ENCODE measurements at regions not wholly inside any gene's neighbourhood (a gene's known extent, or its start where the extent isn't known, plus 50 kb on each side); places are given as distances from the start of the nearest gene placed in this dataset.
"Not testable (repeated sequence)": the region's sequence is repeated elsewhere in the genome, so short reads cannot be mapped to it uniquely, and the experiment has no call there.

DNA sequence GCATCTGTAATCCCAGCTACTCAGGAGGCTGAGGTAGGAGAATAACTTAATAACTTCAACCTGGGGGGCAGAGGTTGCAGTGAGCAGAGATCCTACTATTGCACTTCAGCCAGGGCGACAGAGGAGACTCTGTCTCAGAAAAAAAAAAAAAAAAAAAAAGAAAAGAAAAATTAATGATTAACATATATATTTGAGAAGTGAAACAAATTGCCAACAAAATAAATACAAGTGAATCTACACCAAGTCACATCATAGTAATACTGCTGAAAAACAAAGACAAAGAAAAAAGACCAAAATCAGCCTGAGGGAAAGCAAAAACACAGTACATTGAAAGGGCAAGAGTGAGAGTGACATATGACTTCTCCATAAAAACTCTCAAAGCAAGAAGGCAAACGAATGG is 123.7 kb downstream of the CASP12 start:
- no peaks in the 10 kb centered on the region for H3K9me3 ChIP-seq (ENCODE audit: insufficient read depth, low read length, severe bottlenecking)
- H3K27ac ChIP-seq (ENCODE audit: low read length), result no peak overlapping the region
- peaks cover 9% of the 10 kb centered on the region for H3K4me1 ChIP-seq (ENCODE audit: insufficient read depth, low read length)
- no peak overlapping the region for H2AFZ ChIP-seq (ENCODE audit: low read depth, low read length)
- DNase-seq (no peak), ATAC-seq (ENCODE audit: insufficient read depth, low read depth) (no peak)
- H3K36me3 ChIP-seq (ENCODE audit: insufficient read depth, low read length), result no peaks in the 10 kb centered on the region
- no peaks in the 10 kb centered on the region for H3K79me2 ChIP-seq (ENCODE audit: insufficient read depth, low read length)
- no peak overlapping the region for H3K9ac ChIP-seq (ENCODE audit: low read depth, low read length)
- no peak overlapping the region for H3K4me3 ChIP-seq (ENCODE audit: low read depth in 1 of 2, low read length in 2 of 2)
- no peaks in the 10 kb centered on the region for H4K20me1 ChIP-seq (ENCODE audit: insufficient read depth, low read length)
- no peaks in the 10 kb centered on the region for H3K27me3 ChIP-seq (ENCODE audit: insufficient read depth, low read length, poor library complexity)
- TF ChIP-seq, protein P1, sequence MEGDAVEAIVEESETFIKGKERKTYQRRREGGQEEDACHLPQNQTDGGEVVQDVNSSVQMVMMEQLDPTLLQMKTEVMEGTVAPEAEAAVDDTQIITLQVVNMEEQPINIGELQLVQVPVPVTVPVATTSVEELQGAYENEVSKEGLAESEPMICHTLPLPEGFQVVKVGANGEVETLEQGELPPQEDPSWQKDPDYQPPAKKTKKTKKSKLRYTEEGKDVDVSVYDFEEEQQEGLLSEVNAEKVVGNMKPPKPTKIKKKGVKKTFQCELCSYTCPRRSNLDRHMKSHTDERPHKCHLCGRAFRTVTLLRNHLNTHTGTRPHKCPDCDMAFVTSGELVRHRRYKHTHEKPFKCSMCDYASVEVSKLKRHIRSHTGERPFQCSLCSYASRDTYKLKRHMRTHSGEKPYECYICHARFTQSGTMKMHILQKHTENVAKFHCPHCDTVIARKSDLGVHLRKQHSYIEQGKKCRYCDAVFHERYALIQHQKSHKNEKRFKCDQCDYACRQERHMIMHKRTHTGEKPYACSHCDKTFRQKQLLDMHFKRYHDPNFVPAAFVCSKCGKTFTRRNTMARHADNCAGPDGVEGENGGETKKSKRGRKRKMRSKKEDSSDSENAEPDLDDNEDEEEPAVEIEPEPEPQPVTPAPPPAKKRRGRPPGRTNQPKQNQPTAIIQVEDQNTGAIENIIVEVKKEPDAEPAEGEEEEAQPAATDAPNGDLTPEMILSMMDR (IDR thresholded peaks at IDR 0.05; ENCODE audit: borderline replicate concordance, extremely low read depth, low read length, poor library complexity, severe bottlenecking), result no peak
- TF ChIP-seq EZH2 (IDR thresholded peaks at IDR 0.05; ENCODE audit: borderline replicate concordance, low read depth, low read length, severe bottlenecking), result no peak
- H3K4me2 ChIP-seq (ENCODE audit: insufficient read depth, low read length), result no peak overlapping the region

DNA sequence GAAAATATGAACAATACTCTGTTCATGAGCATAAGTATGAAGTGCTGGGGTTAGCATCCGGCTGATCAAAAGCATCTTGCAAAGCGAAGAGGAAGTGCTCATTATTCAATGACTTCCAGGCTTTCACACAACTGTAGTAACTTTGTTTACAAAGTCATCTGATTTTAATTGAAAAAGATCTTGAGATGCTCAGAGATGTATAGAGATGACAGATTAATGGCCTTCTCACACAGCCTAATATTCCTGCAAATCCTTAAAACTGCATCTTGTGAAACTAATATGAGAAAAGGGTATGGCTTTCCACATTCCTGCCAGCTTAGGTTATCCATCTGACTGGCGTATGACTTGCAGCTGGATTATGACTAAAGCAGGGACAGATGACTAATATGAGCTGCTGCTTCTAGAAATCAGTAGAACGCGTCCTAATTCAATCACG is 125.4 kb downstream of the CASP12 start:
- TF ChIP-seq, protein P1 (IDR thresholded peaks at IDR 0.05; ENCODE audit: borderline replicate concordance, extremely low read depth, low read length, poor library complexity, severe bottlenecking), result no peak
- no peak for TF ChIP-seq EZH2 (IDR thresholded peaks at IDR 0.05; ENCODE audit: borderline replicate concordance, low read depth, low read length, severe bottlenecking)
- Histone ChIP-seq H3K27ac (ENCODE audit: low read length) (peak overlapping the region; percentile 3; the same call in 1 of the 2 replicates), H3K9ac (ENCODE audit: low read depth, low read length) (no peak overlapping the region), H3K79me2 (ENCODE audit: insufficient read depth, low read length) (no peaks in the 10 kb centered on the region), H3K36me3 (ENCODE audit: insufficient read depth, low read length) (no peaks in the 10 kb centered on the region), H3K27me3 (ENCODE audit: insufficient read depth, low read length, poor library complexity) (no peaks in the 10 kb centered on the region), H2AFZ (ENCODE audit: low read depth, low read length) (peak overlapping the region; percentile 15; the same call in 1 of the 2 replicates), H4K20me1 (ENCODE audit: insufficient read depth, low read length) (no peaks in the 10 kb centered on the region), H3K9me3 (ENCODE audit: insufficient read depth, low read length, severe bottlenecking) (no peaks in the 10 kb centered on the region), H3K4me1 (ENCODE audit: insufficient read depth, low read length) (peaks cover 9% of the 10 kb centered on the region), H3K4me3 (ENCODE audit: low read depth in 1 of 2, low read length in 2 of 2) (no peak overlapping the region), H3K4me2 (ENCODE audit: insufficient read depth, low read length) (no peak overlapping the region)
- ATAC-seq (ENCODE audit: insufficient read depth, low read depth) (peak; percentile 74), DNase-seq (no peak)

DNA sequence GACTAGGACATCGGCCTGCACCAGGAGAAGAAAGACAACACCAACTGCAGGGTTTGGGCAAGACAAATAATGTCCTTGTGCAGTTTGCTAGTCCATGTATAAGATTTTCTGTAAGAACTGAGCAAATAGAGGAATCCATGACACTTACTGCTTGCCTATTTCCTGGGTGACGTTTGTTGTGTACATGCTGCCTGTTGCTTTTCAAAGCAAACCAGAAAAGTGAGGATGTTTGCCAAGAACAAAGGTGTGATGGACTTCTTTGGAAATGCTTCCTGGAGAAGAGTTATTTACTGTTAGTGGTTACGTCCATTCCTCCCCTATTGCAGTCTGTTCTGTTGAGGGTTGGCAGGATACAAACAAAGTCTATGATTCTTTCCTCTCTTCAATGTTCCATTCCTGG is 126.5 kb downstream of the CASP12 start:
- Histone ChIP-seq H3K4me3 (ENCODE audit: low read depth in 1 of 2, low read length in 2 of 2) (no peak overlapping the region), H3K79me2 (ENCODE audit: insufficient read depth, low read length) (no peaks in the 10 kb centered on the region), H3K4me2 (ENCODE audit: insufficient read depth, low read length) (no peak overlapping the region), H3K36me3 (ENCODE audit: insufficient read depth, low read length) (no peaks in the 10 kb centered on the region), H3K27ac (ENCODE audit: low read length) (no peak overlapping the region), H3K9me3 (ENCODE audit: insufficient read depth, low read length, severe bottlenecking) (no peaks in the 10 kb centered on the region), H3K4me1 (ENCODE audit: insufficient read depth, low read length) (peaks cover 9% of the 10 kb centered on the region), H2AFZ (ENCODE audit: low read depth, low read length) (peak overlapping the region; percentile 37), H3K9ac (ENCODE audit: low read depth, low read length) (no peak overlapping the region), H3K27me3 (ENCODE audit: insufficient read depth, low read length, poor library complexity) (no peaks in the 10 kb centered on the region), H4K20me1 (ENCODE audit: insufficient read depth, low read length) (no peaks in the 10 kb centered on the region)
- ATAC-seq (ENCODE audit: insufficient read depth, low read depth) (no peak), DNase-seq (no peak)
- no peak for TF ChIP-seq EZH2 (IDR thresholded peaks at IDR 0.05; ENCODE audit: borderline replicate concordance, low read depth, low read length, severe bottlenecking)
- TF ChIP-seq, protein P1 (IDR thresholded peaks at IDR 0.05; ENCODE audit: borderline replicate concordance, extremely low read depth, low read length, poor library complexity, severe bottlenecking), result no peak

DNA sequence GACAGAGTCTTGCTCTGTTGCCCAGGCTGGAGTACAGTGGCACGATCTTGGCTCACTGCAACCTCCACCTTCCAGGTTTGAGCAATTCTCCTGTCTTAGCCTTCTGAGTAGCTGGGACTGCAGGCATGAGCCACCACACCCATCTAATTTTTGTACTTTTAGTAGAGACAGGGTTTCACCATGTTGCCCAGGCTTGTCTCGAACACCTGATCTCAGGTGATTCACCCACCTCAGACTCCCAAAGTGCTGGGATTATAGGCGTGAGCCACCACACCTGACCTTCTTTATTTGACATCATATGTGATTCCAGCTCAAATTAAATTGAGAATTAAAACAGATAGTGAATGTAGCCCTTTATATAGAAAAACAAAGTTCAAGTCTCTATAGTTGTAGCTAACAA is 127.2 kb downstream of the CASP12 start:
- not testable (repeated sequence) for DNase-seq; ATAC-seq (ENCODE audit: insufficient read depth, low read depth); H3K27ac ChIP-seq (ENCODE audit: low read length); H3K36me3 ChIP-seq (ENCODE audit: insufficient read depth, low read length); H3K9ac ChIP-seq (ENCODE audit: low read depth, low read length); H3K27me3 ChIP-seq (ENCODE audit: insufficient read depth, low read length, poor library complexity); H3K79me2 ChIP-seq (ENCODE audit: insufficient read depth, low read length); H2AFZ ChIP-seq (ENCODE audit: low read depth, low read length); H3K9me3 ChIP-seq (ENCODE audit: insufficient read depth, low read length, severe bottlenecking); H4K20me1 ChIP-seq (ENCODE audit: insufficient read depth, low read length); H3K4me1 ChIP-seq (ENCODE audit: insufficient read depth, low read length); H3K4me3 ChIP-seq (ENCODE audit: low read depth in 1 of 2, low read length in 2 of 2); H3K4me2 ChIP-seq (ENCODE audit: insufficient read depth, low read length)

Measured in DND-41 (cell line).